HepG2 (cell line): ENCODE measurements at regions not wholly inside any gene's neighbourhood (a gene's known extent, or its start where the extent isn't known, plus 50 kb on each side); places are given as distances from the start of the nearest gene placed in this dataset.

Experiments
- ATAC-seq: fragments of 200-7000 bp; cut with Tn5 transposase; 3 replicates; pipeline ENCODE4 v1.9.1; 2020; ENCODE audit warnings: mild to moderate bottlenecking, moderate library complexity
- BruUV-seq: library from RNA; stranded (reverse); fragments of 400-500 nt; replicated peaks from 2 replicates; lab custom pipeline; 2021; lab: Mats Ljungman, UMichigan
- CTCF ChIA-PET: fragments of 300-600 bp; formaldehyde crosslinking; extraction: SDS; loops from one replicate; lab custom pipeline; 2021; ENCODE audit warnings: low total read pairs, inconsistent platforms, low intra/inter-chr PET ratio; lab: Yijun Ruan, JAX
- POLR2A ChIA-PET: fragments of 350-600 bp; sonication (Branson Sonifier 250); formaldehyde crosslinking; loops from one replicate; lab custom pipeline; 2020; ENCODE audit warnings: antibody characterized with exemption, inconsistent platforms; lab: Yijun Ruan, JAX
- DNase-seq: peaks from one replicate; pipeline ENCODE4 v3.0.0-alpha.2; 2015; ENCODE audit warnings: low spot score
- FAIRE-seq: peaks from 3 replicates; lab custom pipeline; 2011; peaks lifted over from hg19 to GRCh38; lab: Jason Lieb, UNC
- H2AFZ ChIP-seq: one replicate; pipeline ENCODE4 v1.6.1; 2011; ENCODE audit warnings: low read length, inconsistent platforms
- H3K27ac ChIP-seq: fragments of 300-600 bp; 3 replicates; pipeline ENCODE4 v1.8.0; 2011; ENCODE audit warnings: mixed run types, mild to moderate bottlenecking, mixed read lengths, low read length, inconsistent platforms; ENCODE audit not compliant: insufficient read depth; ENCODE audit errors: extremely low read length
- H3K27me3 ChIP-seq, 2 experiments: fragments of 200-600 bp in 1 of 2; 2 replicates in 1 of 2; 3 replicates in 1 of 2; pipeline versions ENCODE4 v1.6.0 to v1.8.0; 2011; ENCODE audit warnings: low read length in 2 of 2, mild to moderate bottlenecking in 2 of 2, moderate library complexity in 2 of 2, inconsistent platforms in 1 of 2; ENCODE audit not compliant: insufficient read depth in 2 of 2, control insufficient read depth in 1 of 2
- H3K36me3 ChIP-seq, 2 experiments: fragments of 200-600 bp in 1 of 2; replicated peaks in 1 of 2; 2 replicates in 1 of 2; 3 replicates in 1 of 2; pipeline versions ENCODE4 v1.5.1 to v1.8.0; 2011; ENCODE audit warnings: low read length in 2 of 2, inconsistent platforms in 1 of 2; ENCODE audit not compliant: insufficient read depth in 2 of 2, control insufficient read depth in 1 of 2
- H3K4me1 ChIP-seq: 2 replicates; pipeline ENCODE4 v1.5.1; 2012; ENCODE audit warnings: low read length, inconsistent platforms; ENCODE audit not compliant: insufficient read depth
- H3K4me2 ChIP-seq: 2 replicates; pipeline ENCODE4 v1.6.0; 2011; ENCODE audit warnings: low read depth, low read length, inconsistent platforms
- H3K4me3 ChIP-seq, 3 experiments: fragments of 200-600 bp in 1 of 3; sonication (generic), shearing (Covaris generic) in 1 of 3; replicated peaks in 1 of 3; 2 replicates each; pipeline ENCODE4 v1.5.1; 2011 to 2016; ENCODE audit warnings: low read length in 3 of 3, inconsistent platforms in 2 of 3, low read depth in 2 of 3, mild to moderate bottlenecking in 2 of 3, control low read depth in 1 of 3, mixed read lengths in 1 of 3; ENCODE audit not compliant: insufficient read depth in 1 of 3
- H3K79me2 ChIP-seq: one replicate; pipeline ENCODE4 v1.6.1; 2011; ENCODE audit warnings: low read length, inconsistent platforms; ENCODE audit not compliant: insufficient read depth
- H3K9ac ChIP-seq: 2 replicates; pipeline ENCODE4 v1.6.0; 2011; ENCODE audit warnings: mild to moderate bottlenecking, low read depth, low read length, inconsistent platforms; ENCODE audit not compliant: insufficient read depth
- H3K9me3 ChIP-seq: 2 replicates; pipeline ENCODE4 v1.5.1; 2012; ENCODE audit warnings: mild to moderate bottlenecking, low read length
- H4K20me1 ChIP-seq: 2 replicates; pipeline ENCODE4 v1.6.0; 2011; ENCODE audit warnings: inconsistent platforms, mild to moderate bottlenecking, low read length, moderate library complexity; ENCODE audit not compliant: insufficient read depth
- CEBPZ ChIP-seq: IDR thresholded peaks from 2 replicates; pipeline ENCODE4 v1.6.1; 2012; ENCODE audit warnings: low read length, improper control_type of control experiment
- IRF2 ChIP-seq: IDR thresholded peaks from 2 replicates; pipeline ENCODE4 v1.6.1; 2018; ENCODE audit warnings: missing genetic modification reagents, missing compliant biosample characterization
- MED13 ChIP-seq: sonication (generic); formaldehyde crosslinking; IDR thresholded peaks from 2 replicates; pipeline ENCODE4 v1.5.0; 2020; ENCODE audit warnings: missing genetic modification reagents
- RBAK ChIP-seq: sonication (generic); formaldehyde crosslinking; IDR thresholded peaks from 2 replicates; pipeline ENCODE4 v1.5.1; 2020; ENCODE audit warnings: mild to moderate bottlenecking, missing genetic modification reagents
- SMAD1 ChIP-seq: sonication (generic); formaldehyde crosslinking; IDR thresholded peaks from 2 replicates; pipeline ENCODE4 v1.4.0; 2020; ENCODE audit warnings: missing genetic modification reagents, low read depth, mild to moderate bottlenecking, borderline replicate concordance
- STAT5B ChIP-seq: sonication (generic); formaldehyde crosslinking; IDR thresholded peaks from 2 replicates; pipeline ENCODE4 v1.4.0; 2020; ENCODE audit warnings: missing genetic modification reagents
- ZNF354B ChIP-seq: sonication (generic); formaldehyde crosslinking; IDR thresholded peaks from 2 replicates; pipeline ENCODE4 v1.8.0; 2022; ENCODE audit warnings: mild to moderate bottlenecking, missing genetic modification reagents
- WGBS: methylation state at CpG from one replicate; pipeline ENCODE4 v1.1.6; 2017; ENCODE audit warnings: low lambda C conversion rate; 5-methylcytosine and 5-hydroxymethylcytosine counted together
- in situ Hi-C: cut with HindIII; loops from 2 replicates; pipeline ENCODE4 v1.10.0; 2017; ENCODE audit warnings: low pct_unique_long_range_greater_than_20kb; ENCODE audit not compliant: extremely low pct_ligation_motif_present
- intact Hi-C: fragments of 100-400 bp; cut with micrococcal nuclease; formaldehyde crosslinking; loops from one replicate; pipeline ENCODE4 v1.10.0; 2022; ENCODE audit not compliant: unreplicated experiment
- TF ChIP-seq, protein P1 (sequence below): sonication (generic); formaldehyde crosslinking; IDR thresholded peaks from 2 replicates; pipeline ENCODE4 v1.4.0; 2020; ENCODE audit warnings: mild to moderate bottlenecking, missing genetic modification reagents
- TF ChIP-seq, protein P2 (sequence below): sonication (generic); formaldehyde crosslinking; IDR thresholded peaks from 2 replicates; pipeline ENCODE4 v1.4.0; 2020; ENCODE audit warnings: missing genetic modification reagents

- H3K27ac ChIP-seq: no peak overlapping the region
- TF ChIP-seq ZNF354B (CRISPR knock-in tag) (no peak), SMAD1 (no peak)
- H4K20me1 ChIP-seq: no peaks in the 10 kb centered on the region
- POLR2A ChIA-PET: no interaction called here
- H3K27me3 ChIP-seq: no peaks in the 10 kb centered on the region
- in situ Hi-C loops (no loop called here), intact Hi-C loops (no loop called here)
- no peak overlapping the region for H2AFZ ChIP-seq
- H3K9ac ChIP-seq: no peak overlapping the region
- no peak for ATAC-seq
- H3K9me3 ChIP-seq: peaks cover 59% of the 10 kb centered on the region
- H3K4me1 ChIP-seq: no peaks in the 10 kb centered on the region
- no peak for FAIRE-seq
- no peak for DNase-seq
- CTCF ChIA-PET: no interaction called here
- no peak overlapping the region for H3K4me2 ChIP-seq
- 14% methylated on average over 2 of the region's 2 CpGs for WGBS
- no TSS peak for BruUV-seq
- no peaks in the 10 kb centered on the region for H3K36me3 ChIP-seq
- no peaks in the 10 kb centered on the region for H3K79me2 ChIP-seq
- H3K4me3 ChIP-seq: no peak overlapping the region
Observed at GRCh38 chr1:83615370-83615769, 383.6 kb downstream of the TTLL7 start.

DNA sequence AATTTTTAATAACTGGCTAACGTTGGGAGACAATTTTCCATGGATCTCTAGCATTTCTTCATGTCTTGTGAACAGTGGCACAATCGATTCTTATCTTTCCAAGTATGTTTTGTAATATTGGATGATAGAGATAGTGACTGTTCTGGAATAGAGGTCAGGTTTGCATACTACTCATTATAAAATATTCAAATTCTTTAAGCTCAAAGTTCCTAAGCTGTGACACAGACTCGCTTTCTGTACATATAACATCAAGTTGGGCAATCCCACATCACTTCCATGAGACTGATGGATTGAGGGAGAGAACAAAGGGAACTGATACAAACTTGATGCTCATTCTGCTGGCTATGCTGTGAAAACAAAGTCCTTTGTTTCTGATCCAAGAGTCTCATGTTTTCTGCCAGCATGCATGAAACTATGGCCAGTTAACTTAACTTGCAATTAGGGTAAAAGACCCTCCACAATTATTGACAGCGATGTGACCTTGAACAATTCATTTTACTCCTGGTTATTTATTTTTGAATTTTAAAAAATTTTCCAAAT lies 392.4 kb downstream of the TTLL7 start:
- no peak for DNase-seq
- no TSS peak for BruUV-seq
- FAIRE-seq: no peak
- ATAC-seq: no peak
- no peaks in the 10 kb centered on the region; a peak in 1 of 5 replicates for H3K27me3 ChIP-seq
- H3K4me1 ChIP-seq: no peaks in the 10 kb centered on the region
- 22% methylated on average over 4 of the region's 4 CpGs for WGBS
- H3K4me3 ChIP-seq: no peak overlapping the region
- H2AFZ ChIP-seq: no peak overlapping the region
- H3K36me3 ChIP-seq: no peaks in the 10 kb centered on the region
- H3K9ac ChIP-seq: no peak overlapping the region
- H3K9me3 ChIP-seq: peaks cover 68% of the 10 kb centered on the region
- CTCF ChIA-PET: no interaction called here
- H3K79me2 ChIP-seq: no peaks in the 10 kb centered on the region
- H4K20me1 ChIP-seq: no peaks in the 10 kb centered on the region
- POLR2A ChIA-PET: no interaction called here
- no peak overlapping the region for H3K4me2 ChIP-seq
- in situ Hi-C loops: no loop called here
- no peak overlapping the region for H3K27ac ChIP-seq
- intact Hi-C loops: no loop called here
- TF ChIP-seq MED13 (CRISPR knock-in tag): no peak
- TF ChIP-seq CEBPZ: no peak
- TF ChIP-seq, protein P1, sequence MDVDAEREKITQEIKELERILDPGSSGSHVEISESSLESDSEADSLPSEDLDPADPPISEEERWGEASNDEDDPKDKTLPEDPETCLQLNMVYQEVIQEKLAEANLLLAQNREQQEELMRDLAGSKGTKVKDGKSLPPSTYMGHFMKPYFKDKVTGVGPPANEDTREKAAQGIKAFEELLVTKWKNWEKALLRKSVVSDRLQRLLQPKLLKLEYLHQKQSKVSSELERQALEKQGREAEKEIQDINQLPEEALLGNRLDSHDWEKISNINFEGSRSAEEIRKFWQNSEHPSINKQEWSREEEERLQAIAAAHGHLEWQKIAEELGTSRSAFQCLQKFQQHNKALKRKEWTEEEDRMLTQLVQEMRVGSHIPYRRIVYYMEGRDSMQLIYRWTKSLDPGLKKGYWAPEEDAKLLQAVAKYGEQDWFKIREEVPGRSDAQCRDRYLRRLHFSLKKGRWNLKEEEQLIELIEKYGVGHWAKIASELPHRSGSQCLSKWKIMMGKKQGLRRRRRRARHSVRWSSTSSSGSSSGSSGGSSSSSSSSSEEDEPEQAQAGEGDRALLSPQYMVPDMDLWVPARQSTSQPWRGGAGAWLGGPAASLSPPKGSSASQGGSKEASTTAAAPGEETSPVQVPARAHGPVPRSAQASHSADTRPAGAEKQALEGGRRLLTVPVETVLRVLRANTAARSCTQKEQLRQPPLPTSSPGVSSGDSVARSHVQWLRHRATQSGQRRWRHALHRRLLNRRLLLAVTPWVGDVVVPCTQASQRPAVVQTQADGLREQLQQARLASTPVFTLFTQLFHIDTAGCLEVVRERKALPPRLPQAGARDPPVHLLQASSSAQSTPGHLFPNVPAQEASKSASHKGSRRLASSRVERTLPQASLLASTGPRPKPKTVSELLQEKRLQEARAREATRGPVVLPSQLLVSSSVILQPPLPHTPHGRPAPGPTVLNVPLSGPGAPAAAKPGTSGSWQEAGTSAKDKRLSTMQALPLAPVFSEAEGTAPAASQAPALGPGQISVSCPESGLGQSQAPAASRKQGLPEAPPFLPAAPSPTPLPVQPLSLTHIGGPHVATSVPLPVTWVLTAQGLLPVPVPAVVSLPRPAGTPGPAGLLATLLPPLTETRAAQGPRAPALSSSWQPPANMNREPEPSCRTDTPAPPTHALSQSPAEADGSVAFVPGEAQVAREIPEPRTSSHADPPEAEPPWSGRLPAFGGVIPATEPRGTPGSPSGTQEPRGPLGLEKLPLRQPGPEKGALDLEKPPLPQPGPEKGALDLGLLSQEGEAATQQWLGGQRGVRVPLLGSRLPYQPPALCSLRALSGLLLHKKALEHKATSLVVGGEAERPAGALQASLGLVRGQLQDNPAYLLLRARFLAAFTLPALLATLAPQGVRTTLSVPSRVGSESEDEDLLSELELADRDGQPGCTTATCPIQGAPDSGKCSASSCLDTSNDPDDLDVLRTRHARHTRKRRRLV (CRISPR knock-in tag): no peak
- TF ChIP-seq RBAK (CRISPR knock-in tag): no peak
- TF ChIP-seq, protein P2, sequence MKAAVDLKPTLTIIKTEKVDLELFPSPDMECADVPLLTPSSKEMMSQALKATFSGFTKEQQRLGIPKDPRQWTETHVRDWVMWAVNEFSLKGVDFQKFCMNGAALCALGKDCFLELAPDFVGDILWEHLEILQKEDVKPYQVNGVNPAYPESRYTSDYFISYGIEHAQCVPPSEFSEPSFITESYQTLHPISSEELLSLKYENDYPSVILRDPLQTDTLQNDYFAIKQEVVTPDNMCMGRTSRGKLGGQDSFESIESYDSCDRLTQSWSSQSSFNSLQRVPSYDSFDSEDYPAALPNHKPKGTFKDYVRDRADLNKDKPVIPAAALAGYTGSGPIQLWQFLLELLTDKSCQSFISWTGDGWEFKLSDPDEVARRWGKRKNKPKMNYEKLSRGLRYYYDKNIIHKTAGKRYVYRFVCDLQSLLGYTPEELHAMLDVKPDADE (CRISPR knock-in tag): no peak
- TF ChIP-seq IRF2 (CRISPR knock-in tag): no peak
- TF ChIP-seq STAT5B: no peak
